Activated CD8-positive, alpha-beta memory T cell treated with anti-CD3 and anti-CD28 coated beads for 24 hours (primary cell): ENCODE measurements at regions not wholly inside any gene's neighbourhood (a gene's known extent, or its start where the extent isn't known, plus 50 kb on each side); places are given as distances from the start of the nearest gene placed in this dataset.
"Not testable (repeated sequence)": the region's sequence is repeated elsewhere in the genome, so short reads cannot be mapped to it uniquely, and the experiment has no call there.

Experiments
- DNase-seq: peaks from one replicate; pipeline ENCODE4 v3.0.0-alpha.2; 2020

DNA sequence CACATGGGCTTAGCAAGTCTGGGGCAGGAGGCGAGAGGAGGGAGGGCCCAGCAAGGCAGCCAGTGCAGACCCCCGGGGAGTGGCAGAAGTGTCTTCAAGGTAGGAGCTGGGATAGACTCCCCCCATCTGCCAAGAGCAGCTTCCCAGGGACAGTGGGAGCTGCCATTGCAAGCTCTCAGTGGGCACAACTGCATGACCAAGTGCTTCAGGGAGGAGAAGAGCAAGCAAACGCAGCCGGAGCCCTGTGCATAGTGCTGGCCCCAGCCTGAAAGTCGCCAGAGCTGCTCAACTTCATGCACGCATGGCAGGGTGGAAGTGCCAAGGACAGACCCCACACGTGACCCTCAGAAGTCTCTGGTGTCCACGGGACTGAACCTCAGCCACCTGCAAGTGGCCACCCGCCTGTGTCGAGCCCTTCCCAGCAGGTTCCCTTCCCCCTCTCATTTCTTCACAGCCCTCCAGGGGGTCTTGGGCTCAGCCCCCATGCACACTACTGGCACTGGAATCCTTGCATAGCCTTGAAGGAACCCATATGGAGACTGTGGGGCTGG, 89.4 kb downstream of the PLXNA1 start:
- no peak for DNase-seq

DNA sequence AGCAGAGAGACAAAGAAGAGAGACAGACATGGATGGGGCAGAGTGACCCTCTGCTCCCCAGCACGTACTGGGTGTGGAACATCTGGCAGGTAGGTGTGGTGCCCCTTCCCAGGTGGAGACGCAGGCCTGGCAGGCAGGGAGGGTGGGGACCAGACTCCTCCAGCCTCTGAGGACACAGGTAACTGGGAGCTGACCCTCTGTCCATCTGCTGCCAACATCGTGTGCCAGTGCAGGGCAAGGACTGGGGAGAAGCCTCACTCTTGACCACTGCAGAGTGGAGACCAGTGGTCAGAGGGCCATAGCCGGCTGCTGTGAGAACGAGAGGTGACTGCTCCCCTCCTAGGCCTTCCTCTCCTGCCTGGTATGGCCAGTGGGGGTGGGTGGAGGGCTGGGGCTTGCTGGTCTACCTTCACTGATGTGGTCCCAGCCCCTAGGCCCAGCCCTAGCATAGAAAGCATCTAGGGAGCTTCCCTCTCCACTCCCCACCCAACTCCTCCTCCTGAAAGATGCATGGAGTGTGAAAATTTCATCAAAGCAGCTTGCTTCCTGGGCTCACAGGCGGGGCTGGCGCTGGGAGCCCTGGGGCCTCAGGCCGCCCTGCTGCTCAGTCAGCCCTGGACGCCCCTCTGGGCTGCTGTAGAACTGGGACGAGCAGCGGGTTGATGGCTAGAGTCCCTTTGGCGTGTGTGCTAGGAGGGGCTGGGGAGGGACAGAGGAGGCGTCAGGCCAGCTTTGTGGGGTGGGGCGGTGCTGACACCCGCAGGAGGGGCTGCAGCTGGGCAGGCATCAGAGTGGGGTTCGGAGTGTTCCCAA, 90.3 kb downstream of the PLXNA1 start:
- DNase-seq = no peak

DNA sequence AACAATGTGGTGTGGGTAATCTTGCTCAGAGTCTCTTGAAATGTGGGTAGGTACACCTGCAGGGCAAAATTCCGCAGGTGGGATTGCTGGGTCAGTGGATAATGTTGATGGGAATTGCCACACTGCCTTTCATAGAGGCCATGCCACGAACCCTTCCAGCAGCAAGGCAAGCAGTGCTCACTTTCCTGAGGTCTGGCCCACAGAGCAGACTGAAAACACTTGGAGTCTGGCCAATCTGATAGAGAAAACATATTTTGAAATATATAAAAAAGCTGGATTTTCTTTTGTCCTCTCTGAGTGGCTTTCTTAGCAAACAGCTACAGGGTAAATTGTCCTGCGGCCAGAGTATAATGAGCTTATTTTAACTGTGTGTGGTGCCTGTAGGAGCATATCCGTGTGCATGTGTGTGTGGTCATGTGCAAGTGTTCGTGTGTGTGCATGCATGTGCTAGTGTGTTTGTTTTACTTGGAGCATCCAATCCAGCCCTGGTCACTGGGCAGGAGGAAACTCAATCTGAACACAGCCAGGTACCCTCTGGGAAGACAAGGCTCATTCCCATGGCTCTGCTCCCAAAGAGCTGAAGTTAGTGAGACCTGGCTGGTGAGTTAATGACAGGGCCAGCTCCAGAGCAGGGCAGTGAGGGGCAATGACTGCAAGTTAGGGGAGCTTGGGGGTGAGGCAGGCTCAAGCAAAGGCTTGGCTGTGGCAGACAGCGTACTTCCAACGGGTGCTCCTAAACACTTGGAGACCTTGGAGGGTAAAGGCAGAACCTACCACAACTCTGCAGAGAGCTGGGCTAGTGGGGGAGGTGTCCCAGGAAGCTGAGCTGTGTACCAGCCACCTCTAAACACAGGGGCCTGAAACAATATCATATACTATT, 91.3 kb downstream of the PLXNA1 start:
- no peak for DNase-seq

DNA sequence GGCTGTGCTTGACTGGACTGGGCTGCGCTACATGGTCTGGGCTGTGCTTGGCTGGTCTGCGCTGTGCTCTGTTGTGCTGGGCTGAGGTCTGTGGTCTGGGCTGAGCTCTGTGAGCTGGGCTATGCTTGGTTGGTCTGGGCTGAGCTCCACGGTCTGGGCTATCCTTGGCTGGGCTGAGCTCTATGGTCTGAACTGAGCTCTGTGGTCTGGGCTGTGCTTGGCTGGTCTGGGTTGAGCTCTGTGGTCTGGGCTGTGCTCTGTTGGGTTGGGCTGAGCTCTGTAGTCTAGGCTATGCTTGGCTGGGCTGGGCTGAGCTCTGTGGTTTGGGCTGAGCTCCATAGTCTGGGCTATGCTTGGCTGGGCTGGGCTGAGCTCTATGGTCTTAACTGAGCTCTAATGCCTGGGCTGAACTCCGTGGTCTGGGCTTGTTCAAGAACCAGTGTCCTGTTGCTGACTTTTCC, 92.0 kb downstream of the PLXNA1 start:
- no peak for DNase-seq

DNA sequence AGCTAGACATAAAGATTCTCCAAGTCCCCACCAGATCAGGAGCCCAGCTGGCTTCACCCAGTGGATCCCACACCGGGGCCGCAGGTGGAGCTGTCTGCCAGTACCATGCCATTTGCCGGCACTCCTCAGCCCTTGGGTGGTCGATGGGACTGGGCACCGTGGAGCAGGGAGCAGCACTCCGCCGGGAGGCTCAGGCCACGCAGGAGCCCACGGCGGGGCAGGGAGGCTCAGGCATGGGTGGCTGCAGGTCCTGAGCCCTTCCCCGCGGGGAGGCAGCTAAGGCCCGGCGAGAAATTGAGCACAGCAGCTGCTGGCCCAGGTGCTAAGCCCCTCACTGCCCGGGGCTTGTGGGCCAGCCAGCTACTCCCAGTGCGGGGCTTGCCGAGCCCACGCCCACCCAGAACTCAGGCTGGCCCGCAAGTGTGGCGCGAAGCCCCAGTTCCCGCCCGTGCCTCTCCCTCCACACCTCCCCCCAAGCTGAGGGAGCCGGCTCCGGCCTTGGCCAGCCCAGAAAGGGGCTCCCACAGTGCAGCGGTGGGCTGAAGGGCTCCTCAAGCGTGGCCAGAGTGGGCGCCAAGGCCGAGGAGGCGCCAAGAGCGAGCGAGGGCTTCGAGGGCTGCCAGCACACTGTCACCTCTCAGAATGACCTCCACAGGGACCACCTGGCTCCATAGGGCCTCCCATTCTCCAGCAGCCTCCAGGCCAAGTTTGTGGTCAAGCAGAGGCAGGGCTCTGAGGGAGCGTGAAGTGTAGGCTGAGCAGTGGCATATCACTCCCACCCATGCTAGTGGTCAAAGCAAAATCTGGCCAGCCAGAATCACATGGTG, 93.5 kb downstream of the PLXNA1 start:
- DNase-seq = not testable (repeated sequence)

DNA sequence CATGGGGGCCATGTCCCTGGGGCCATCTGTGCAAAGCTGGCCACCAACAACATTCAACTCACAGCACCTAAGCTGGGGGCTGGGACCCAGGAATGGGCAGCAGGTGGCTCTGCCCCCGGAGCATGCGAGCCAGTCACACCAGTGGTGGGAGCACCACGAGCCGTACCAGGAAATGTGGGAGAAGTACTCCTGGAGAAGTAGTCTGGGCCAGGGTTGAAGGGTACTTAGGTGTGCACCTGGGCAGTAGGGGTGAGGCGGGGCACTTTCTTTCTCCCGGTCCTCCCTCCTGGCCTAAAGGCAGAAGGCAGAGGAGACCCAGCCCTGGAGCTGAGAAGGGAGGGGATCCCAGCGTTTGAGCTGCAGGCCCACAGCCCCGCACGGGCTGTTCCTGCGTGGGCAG, 94.2 kb downstream of the PLXNA1 start:
- DNase-seq = no peak

DNA sequence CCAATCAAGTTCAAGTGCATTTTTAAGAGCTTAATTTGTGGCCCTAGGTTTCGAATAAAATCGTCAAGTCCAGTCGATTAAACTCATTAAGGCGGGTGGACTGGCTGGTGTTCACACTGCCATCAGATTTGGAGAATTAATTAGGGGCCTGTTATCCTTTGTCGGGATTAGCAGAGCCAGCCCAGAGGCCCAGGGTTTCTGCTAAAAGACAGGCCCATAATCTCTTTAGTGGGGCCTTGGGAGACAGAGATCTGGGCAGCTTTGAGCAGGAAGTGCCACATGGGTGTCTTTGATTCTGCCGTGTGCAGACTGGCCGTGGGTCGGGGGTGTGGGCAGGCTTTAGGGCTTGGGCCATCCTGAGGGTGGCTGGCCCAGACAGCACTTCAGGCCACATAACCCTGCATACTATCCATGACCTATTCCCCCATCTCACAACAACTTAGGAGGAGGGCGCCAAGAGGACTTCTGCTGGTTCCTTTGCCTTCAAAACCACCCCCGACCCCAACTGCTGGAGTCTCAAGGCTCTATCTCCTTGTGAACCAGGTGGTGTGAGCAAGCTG, 94.7 kb downstream of the PLXNA1 start:
- DNase-seq = no peak

DNA sequence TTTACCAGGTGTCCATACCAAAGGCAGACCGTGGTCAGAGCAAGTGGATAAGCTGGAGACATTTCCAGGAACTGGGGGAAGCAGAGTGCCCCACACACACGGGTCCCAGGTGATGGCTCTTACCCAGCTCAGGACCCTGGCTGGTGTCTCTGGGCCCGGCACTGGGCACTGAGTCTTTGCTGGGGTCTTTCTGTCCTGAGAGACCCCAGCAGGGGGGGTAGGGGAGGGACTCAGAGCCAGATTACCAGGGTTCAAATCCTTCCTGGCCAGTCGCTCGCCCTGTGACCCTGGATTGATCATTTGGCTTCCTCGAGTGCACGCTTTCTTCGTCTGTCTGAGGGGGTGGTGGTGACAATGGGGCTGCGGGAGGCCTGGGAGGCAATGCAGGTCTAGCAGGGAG, 95.7 kb downstream of the PLXNA1 start:
- no peak for DNase-seq

DNA sequence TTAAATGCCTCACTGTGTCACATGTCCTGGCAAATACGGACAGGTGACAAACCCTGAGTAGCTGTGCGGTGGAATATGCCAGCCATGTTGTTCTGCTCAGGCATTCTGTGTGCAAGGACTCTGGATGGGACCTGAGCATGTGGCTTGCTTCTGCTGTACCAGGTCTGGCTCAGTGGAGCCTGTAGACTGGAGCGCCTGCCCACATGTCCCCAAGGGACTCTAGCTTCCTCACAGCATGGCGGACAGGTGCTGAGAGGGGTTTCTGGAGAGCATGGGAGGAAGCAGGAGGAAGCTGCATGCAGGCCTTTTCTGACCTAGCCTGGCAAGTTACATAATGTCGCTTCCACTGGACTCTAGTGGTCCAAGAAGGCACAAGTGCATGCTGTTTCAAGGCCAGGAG, 96.3 kb downstream of the PLXNA1 start:
- DNase-seq = no peak

DNA sequence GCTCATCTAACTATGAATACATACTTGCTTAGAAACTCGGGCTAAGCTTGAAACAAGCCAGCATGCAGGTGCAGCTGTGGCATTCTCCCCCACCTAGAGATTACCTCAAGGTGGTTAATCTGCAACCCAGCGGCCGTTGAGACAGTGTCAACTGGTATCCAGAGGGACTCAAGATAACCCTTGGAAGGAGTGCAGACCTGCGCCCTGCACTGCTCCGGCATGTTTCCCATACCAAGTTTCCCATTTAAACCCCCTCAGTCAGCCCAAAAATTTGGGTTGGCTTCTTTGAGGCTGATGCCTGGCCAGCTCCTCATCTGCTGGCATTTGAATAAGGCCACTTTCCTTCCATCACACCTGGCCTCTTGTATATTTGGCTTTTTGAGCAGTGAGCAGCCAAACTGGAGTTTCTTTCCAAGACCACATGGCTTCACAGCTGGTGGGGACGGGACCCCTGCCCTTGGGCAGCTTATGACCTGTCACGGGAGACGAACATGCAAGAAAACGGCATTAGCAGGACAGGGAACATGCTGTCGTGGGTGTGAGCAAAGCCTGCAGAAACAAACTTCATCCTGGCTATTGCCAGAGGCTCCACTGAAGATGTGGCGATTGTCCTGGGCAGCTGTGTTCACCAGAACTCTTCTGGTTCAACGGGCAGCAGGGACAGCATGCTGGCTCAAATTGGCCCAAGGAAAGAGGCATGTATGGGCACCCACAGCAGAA, 98.2 kb downstream of the PLXNA1 start:
- no peak for DNase-seq

DNA sequence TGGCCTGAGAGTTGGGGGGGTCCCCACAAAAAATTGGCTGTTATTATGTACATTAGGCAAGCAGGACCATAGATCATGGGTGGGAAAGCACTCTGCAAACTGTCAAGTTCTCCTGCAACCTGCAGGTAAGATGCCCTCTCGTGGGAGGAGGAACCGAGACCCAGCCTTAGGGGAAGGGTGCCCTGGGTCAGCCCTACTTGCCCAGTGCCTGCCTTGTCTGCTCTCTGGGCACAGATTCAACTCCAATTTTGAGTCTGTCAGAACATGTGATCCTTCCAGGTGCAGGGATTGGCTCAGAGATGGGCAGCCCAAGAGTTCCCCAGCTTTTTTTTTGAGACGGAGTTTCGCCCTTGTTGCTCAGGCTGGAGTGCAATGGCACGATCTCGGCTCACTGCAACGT, 99.2 kb downstream of the PLXNA1 start:
- no peak for DNase-seq

DNA sequence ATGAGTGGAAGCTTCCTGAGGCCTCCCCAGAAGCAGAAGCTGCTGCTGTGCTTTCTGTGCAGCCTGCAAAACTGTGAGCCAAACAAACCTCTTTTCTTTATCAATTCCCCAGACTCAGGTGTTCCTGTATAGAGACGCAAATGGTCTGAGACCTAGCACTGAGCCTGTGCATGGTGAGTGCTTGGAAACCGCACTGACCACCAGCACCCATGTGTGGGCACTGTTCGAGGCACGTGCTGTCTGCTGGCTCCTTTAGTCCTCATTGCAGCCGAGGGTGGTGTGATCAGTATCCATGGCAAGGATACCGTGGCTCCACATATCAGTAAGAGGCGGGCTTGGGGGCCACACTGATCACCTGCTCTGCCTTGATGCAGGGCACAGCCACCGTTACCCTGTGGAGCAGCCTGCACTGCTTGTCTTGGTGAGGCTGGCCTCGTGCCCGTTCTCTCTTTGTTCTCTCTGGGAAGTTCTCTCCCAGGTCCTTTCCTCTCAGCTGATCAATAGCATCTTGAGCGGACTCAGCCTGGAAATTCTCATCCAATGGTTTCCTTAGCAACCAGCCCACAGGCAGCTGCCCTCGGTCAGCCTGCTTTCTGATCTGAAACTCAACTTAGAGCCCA, 101.0 kb downstream of the PLXNA1 start:
- no peak for DNase-seq

DNA sequence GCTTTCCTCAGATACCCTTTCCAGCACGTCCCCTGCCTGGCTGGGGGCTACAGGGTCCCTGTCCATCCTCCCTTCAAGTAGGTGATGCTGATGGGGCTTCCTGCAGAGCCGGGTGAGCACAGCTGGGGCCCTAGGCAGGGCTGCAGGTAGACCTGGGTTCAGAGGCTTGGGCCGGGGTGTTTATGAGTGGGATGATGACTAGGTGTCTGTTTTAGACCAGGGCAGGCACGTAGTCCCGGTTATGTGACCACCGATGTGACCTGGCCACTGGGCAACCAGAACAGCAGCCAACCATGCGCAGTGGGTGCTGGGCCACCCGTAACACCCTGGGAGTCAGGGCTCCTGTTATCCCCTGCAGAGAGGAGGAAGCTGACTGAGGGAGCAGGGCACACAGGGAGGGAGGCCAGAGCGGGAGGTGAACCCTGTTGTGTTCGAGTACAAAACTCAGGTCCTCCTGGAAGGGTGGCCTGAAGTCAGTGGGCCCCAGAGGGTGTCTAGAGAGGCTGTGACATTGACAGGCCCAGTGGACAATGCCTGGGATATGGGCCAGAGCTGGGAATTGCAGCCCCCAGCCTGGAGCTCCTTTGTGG, 101.6 kb downstream of the PLXNA1 start:
- DNase-seq = no peak

DNA sequence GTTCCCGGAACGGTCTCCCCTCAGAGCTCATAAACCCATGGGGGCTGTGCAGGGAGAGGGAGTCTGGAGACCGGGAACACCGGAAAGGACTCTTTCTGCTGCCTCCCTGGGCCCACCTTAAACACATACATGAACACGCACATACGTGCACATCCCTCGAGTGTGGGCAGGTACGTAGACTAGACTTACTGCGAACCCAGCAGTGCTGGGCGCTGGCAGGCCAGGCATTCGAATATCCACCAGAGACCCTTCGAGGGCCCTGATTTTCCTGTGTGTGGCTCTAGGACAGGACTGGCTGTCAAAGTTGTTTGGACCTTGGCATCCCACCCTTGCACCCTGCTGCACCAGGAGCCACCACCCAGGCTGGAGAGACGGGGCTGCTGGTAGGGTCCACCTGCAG, 102.7 kb downstream of the PLXNA1 start:
- DNase-seq = no peak

DNA sequence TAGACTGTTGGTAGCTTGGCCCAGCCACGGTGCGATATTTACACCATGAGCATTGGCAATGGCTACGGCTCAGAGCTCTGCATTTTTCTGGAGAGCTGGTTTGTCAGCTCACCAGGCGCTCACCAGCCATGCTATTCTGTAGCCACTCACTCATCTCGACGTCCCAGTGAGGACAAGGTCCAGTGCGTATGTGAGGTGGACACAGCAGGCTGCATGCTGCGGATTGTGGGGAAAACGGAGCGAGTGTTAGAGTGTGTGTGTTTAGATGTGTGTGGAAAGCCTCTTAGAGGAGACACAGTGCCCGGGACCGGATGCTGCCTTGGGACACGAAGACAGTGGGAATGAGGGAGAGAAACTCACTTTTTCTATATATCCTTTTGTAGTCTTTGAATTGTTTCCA, 103.7 kb downstream of the PLXNA1 start:
- not testable (repeated sequence) for DNase-seq

DNA sequence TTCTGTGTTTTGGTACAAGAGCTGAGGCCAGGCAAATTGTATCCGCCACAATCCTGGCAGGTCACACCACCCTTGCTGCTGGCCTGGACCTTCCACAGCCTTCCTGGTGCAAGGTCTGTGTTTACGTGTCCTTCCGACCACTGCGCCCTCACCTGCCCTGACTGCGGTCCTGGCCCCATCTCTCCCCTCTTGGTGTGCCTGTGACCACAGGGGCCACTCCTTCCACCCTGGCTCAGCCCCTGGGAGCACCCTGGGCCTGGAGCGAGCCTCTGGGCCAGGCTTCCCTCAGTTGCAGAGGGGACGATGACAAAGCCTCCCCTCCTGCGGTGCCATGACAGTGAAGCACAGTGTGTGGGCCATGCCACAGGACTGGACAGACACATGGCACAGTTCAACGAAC, 104.5 kb downstream of the PLXNA1 start:
- no peak for DNase-seq

DNA sequence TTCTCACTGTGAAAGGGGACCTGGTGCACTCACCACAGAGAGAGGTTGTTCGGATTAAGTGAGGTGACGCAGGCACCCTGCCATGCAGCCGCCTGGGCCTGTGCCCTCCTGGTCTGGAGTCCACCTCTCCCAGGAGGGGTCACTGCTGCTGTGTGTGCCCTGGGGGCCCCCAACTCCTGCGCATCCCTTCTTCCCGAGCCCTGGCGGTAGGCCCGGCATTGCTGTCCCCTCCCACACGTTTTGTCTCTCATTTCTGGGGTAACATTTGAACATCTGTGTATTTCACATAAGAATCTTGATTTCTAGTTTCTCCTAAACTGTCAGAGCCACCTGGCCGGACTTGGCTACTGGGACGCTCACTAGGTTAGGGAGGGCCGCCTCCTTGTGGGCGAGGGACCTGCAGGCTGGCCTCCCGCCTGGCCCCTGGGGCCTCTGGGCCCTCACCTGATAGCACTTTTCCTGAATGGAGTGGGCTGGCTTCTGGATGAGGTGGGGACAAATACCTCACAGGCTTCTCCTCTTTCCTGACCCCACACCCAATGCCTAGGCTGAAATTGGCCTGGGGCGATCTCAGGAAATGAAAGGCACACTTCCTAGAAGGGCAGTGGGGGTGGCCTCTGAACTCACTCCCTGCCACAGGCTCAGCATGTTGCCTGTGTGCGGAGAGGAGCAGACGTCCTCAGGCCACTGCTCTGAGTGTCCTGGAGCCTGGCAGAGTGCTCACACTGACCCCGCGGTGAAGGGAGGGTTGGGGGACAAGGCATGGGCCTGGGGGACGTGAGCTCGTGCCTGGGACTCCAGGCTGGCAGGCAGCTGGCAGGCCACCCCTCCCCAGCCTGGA, 104.2 kb upstream of the PRR23E start:
- no peak for DNase-seq

DNA sequence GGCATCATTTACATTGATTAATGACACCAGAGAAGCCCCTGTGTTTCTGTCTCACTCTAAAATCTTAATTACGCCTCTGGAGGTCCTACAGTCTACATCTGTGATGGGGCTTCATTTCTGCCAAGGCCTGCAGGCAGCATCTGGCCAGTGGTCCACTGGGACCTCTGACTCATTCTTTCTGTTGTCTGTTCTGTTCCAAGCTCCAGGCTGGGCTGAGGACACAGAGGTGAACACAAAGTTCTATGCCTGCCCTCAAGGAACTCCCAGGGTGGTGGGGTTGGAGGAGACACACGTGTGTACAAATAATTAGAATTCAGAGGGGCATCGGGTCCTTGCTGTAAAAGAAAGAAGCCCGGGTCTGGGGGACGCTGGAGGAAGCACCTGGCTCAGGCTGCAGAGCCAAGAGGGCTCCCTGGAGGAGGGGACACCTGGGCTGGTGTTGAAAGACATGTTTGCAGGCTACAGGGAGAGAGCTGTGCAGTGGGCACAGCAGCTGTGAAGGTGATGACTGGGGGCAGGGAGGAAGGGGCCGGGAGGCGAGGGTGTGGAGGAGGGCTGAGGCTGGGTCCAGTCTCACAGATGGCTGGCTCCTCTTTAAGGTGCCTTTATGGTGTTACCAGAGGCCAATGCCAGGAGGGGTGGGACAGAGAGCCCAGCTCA, 103.3 kb upstream of the PRR23E start:
- DNase-seq = no peak
